Sigmoid colon (tissue), 4 donors: ENCODE measurements at regions not wholly inside any gene's neighbourhood (a gene's known extent, or its start where the extent isn't known, plus 50 kb on each side); places are given as distances from the start of the nearest gene placed in this dataset.

ENCODE experiments used
- EP300 ChIP-seq, 4 donors: sonication (generic); formaldehyde crosslinking; IDR thresholded peaks; one replicate each; pipeline ENCODE4 v1.6.1; 2017; ENCODE audit warnings: antibody characterized with exemption in 4 of 4
- POLR2A ChIP-seq, 2 donors: fragments of 450-650 bp; IDR thresholded peaks; one replicate each; pipeline ENCODE4 v1.6.1; 2016; ENCODE audit warnings: antibody characterized with exemption in 2 of 2, mild to moderate bottlenecking in 2 of 2, moderate library complexity in 2 of 2
- POLR2AphosphoS5 ChIP-seq, 4 donors: sonication (generic); formaldehyde crosslinking; IDR thresholded peaks; one replicate each; pipeline ENCODE4 v1.6.1; 2017; ENCODE audit warnings: antibody characterized with exemption in 4 of 4
- TF ChIP-seq, protein P1 (sequence below), 4 experiments: fragments of 450-650 bp in 3 of 4; fragments of 200-600 bp in 1 of 4; IDR thresholded peaks; one replicate each; pipeline ENCODE4 v1.5.1; 2016 to 2019; ENCODE audit warnings: antibody characterized with exemption in 4 of 4, mild to moderate bottlenecking in 3 of 4, moderate library complexity in 2 of 4

DNA sequence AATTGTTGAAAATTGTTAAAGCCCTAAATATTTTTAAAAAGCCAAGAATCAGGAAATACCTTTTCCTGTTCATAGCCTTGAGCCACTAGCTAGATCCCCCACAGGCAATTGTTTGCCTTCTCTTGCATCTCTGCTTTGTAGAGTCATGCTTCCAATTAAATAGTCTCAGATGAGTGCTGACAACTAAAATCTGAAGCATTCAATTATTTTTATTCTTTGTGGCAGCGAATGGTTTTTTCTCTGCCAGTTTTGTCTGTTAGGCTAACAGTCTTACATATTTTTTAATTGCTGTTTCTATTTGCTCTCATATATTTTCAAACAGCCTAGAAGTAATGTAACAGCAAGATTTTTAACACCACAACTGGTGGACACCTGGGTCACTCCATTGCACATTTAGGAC, 277.1 kb upstream of the GBE1 start:
- TF ChIP-seq, protein P1, sequence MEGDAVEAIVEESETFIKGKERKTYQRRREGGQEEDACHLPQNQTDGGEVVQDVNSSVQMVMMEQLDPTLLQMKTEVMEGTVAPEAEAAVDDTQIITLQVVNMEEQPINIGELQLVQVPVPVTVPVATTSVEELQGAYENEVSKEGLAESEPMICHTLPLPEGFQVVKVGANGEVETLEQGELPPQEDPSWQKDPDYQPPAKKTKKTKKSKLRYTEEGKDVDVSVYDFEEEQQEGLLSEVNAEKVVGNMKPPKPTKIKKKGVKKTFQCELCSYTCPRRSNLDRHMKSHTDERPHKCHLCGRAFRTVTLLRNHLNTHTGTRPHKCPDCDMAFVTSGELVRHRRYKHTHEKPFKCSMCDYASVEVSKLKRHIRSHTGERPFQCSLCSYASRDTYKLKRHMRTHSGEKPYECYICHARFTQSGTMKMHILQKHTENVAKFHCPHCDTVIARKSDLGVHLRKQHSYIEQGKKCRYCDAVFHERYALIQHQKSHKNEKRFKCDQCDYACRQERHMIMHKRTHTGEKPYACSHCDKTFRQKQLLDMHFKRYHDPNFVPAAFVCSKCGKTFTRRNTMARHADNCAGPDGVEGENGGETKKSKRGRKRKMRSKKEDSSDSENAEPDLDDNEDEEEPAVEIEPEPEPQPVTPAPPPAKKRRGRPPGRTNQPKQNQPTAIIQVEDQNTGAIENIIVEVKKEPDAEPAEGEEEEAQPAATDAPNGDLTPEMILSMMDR (IDR thresholded peaks at IDR 0.05): no peak
- TF ChIP-seq POLR2A (IDR thresholded peaks at IDR 0.05) (no peak), POLR2AphosphoS5 (IDR thresholded peaks at IDR 0.05) (no peak), EP300 (IDR thresholded peaks at IDR 0.05) (no peak)
